ENCODE measurements at regions not wholly inside any gene's neighbourhood (a gene's known extent, or its start where the extent isn't known, plus 50 kb on each side); places are given as distances from the start of the nearest gene placed in this dataset.

- H3K4me3 Mint-ChIP-seq = no peak overlapping the region
- no peak overlapping the region for H3K27ac Mint-ChIP-seq
- H3K4me1 Mint-ChIP-seq = no peaks in the 10 kb centered on the region
- H3K9me3 Mint-ChIP-seq = no peaks in the 10 kb centered on the region
- peaks cover 15% of the 10 kb centered on the region for H3K27me3 Mint-ChIP-seq
- no peak for ATAC-seq (replicated peaks)
- no peaks in the 10 kb centered on the region for H3K36me3 Mint-ChIP-seq (ENCODE audit: low read depth)
Observed at GRCh38 chr2:611519-611918, 65.7 kb downstream of the TMEM18 start.

GRCh38 chr2:610491-610890, 66.7 kb downstream of the TMEM18 start:
- no peak overlapping the region for H3K4me3 Mint-ChIP-seq
- no peak overlapping the region for H3K27ac Mint-ChIP-seq
- no peaks in the 10 kb centered on the region for H3K9me3 Mint-ChIP-seq
- H3K36me3 Mint-ChIP-seq (ENCODE audit: low read depth) = no peaks in the 10 kb centered on the region
- ATAC-seq (replicated peaks) = no peak
- peaks cover 12% of the 10 kb centered on the region for H3K27me3 Mint-ChIP-seq
- H3K4me1 Mint-ChIP-seq = no peaks in the 10 kb centered on the region

DNA sequence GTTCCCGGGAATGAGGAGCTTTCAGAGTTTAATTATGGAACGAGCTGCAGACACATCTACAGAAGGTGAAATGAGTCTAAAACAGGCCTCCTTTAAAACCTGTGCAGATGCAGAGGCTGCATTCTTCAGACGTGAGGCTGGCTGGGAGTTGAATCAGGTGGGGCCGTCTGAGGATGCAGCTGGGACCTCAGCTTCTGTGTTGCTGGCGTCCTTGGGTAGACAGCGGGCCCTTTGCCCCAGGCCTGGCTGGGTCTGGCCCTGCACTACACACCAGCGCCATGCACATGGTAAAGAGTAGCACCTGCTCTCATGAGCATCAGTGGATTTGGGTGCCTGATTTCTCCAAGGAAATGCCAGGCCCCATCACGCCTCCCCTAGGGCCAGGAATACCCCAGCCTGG, 67.3 kb downstream of the TMEM18 start:
- H3K27ac Mint-ChIP-seq = no peak overlapping the region
- H3K4me3 Mint-ChIP-seq = no peak overlapping the region

GRCh38 chr2:609449-609848, 67.8 kb downstream of the TMEM18 start:
- H3K9me3 Mint-ChIP-seq = no peaks in the 10 kb centered on the region
- no peak overlapping the region for H3K27ac Mint-ChIP-seq
- ATAC-seq (replicated peaks) = no peak
- no peaks in the 10 kb centered on the region for H3K4me1 Mint-ChIP-seq
- peaks cover 9% of the 10 kb centered on the region for H3K27me3 Mint-ChIP-seq
- H3K36me3 Mint-ChIP-seq (ENCODE audit: low read depth) = no peaks in the 10 kb centered on the region
- no peak overlapping the region for H3K4me3 Mint-ChIP-seq

More for the DNA sequence above, 67.3 kb downstream of the TMEM18 start:
- no peaks in the 10 kb centered on the region for H3K4me1 Mint-ChIP-seq
- H3K9me3 Mint-ChIP-seq = no peaks in the 10 kb centered on the region
- no peak for ATAC-seq (replicated peaks)
- peaks cover 9% of the 10 kb centered on the region for H3K27me3 Mint-ChIP-seq
- no peaks in the 10 kb centered on the region for H3K36me3 Mint-ChIP-seq (ENCODE audit: low read depth)

DNA sequence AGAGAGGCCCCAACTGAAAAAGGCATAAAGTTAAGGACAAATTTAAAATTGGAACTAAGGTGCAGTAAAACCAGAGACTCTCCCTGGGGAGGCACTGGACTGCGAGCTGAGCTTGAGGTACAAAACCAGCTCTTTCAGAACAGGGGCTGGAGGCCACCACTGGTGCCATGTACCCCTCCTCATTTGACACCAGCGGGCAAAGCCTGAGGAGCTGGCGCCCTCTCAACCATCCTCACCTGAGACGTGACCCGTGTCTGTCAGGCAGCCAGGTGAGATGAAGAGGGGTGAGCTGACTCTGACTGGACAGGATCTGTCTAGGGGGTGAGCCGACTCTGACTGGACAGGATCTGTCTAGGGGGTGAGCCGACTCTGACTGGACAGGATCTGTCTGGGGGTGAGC, 68.5 kb downstream of the TMEM18 start:
- no peaks in the 10 kb centered on the region for H3K4me1 Mint-ChIP-seq
- no peaks in the 10 kb centered on the region for H3K36me3 Mint-ChIP-seq (ENCODE audit: low read depth)
- ATAC-seq (replicated peaks) = no peak
- H3K4me3 Mint-ChIP-seq = no peak overlapping the region
- H3K27ac Mint-ChIP-seq = no peak overlapping the region
- H3K9me3 Mint-ChIP-seq = no peaks in the 10 kb centered on the region
- peaks cover 9% of the 10 kb centered on the region for H3K27me3 Mint-ChIP-seq

GRCh38 chr2:608297-608696, 68.9 kb downstream of the TMEM18 start:
- ATAC-seq (replicated peaks) = no peak
- Mint-ChIP-seq H3K4me1 (no peaks in the 10 kb centered on the region), H3K9me3 (no peaks in the 10 kb centered on the region), H3K27ac (no peak overlapping the region), H3K36me3 (ENCODE audit: low read depth) (no peaks in the 10 kb centered on the region), H3K4me3 (no peak overlapping the region), H3K27me3 (peaks cover 9% of the 10 kb centered on the region)

DNA sequence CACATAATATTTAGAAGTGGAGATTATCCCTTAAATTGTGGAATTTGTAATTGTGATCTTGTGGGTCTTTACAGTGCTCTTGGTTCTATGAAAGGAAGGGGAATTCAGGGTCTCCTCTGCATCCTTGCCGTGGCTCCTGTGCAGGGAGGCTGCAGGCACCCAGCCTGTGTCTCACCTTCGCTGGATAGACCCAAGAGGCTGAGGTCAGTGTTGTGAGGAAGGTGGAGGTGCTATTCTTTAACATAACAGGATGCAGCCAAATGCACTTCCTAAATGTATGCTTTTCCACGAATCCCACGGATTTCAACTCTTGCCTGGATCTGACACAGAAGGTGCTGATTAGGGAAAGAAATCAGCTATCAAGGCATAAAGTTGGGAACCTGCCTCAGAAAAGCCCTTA, 69.5 kb downstream of the TMEM18 start:
- H3K4me1 Mint-ChIP-seq = no peaks in the 10 kb centered on the region
- ATAC-seq (replicated peaks) = no peak
- H3K27me3 Mint-ChIP-seq = peaks cover 9% of the 10 kb centered on the region
- no peaks in the 10 kb centered on the region for H3K36me3 Mint-ChIP-seq (ENCODE audit: low read depth)
- no peak overlapping the region for H3K4me3 Mint-ChIP-seq
- H3K9me3 Mint-ChIP-seq = no peaks in the 10 kb centered on the region
- no peak overlapping the region for H3K27ac Mint-ChIP-seq

DNA sequence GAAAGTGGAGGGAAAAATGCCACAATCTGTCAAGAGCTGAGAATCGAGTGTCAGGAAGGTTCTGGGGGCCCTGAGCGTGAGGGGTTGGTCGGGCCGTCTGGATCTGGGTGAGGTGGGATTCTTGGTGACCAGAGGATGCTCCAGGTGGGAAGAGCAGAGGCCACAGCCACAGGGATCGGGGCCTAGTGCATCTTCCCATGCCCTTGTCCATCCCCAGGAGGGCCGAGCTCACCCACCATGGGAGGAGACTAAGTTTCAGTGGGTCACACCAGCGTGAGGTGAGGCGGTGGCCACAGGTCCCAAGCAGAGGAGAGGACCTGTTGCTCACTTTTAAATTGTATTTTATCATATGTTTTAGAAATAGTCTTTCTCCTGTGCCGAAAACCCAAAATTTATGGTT, 70.0 kb downstream of the TMEM18 start:
- no peak for ATAC-seq (replicated peaks)
- no peaks in the 10 kb centered on the region for H3K4me1 Mint-ChIP-seq
- H3K27me3 Mint-ChIP-seq = peaks cover 8% of the 10 kb centered on the region
- no peaks in the 10 kb centered on the region for H3K9me3 Mint-ChIP-seq
- H3K36me3 Mint-ChIP-seq (ENCODE audit: low read depth) = no peaks in the 10 kb centered on the region
- H3K4me3 Mint-ChIP-seq = no peak overlapping the region
- no peak overlapping the region for H3K27ac Mint-ChIP-seq

DNA sequence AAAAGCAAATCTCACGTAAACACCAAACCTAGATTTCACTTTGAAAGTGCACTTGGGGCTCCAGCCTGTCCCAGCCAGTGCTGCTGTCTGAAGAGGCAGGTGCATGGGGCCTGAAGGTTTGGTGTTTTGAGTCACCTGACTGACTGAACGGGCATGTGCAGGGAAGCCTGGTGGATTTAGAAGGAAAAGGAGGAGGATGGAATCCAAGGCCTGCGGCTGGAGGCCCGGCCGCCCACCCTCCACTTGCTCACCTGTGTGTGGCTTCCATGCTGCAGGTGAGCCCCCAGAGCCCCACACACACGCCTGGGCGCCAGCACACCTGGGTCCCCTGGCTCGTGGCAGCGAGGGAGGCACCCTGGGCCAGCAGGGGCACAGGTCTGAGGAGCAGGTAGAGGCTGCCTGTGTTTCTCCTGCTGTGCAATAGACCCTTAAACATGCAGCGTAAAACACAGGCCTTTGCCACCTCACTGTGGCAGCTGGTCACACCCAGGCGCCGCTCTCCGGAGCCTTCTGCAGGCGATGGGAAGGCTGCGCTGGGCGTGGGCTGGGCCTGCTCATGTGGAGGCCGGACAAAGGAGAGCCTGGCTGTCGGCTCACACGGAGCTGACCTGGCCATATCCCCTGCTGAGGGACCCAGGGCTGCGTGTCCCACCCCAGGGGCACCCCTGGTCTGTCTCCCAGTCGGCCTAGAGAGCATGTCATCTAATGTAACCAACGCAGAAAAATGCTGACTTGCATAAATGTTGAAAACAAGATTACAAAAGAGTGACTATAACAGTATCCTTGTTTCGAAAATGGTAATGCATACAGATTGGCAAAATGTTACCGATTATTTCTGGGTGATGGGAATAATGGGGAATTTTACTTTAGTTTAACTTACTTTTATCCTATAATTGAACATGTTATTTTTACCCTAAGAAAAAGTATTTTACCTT, 71.3 kb downstream of the TMEM18 start:
- H3K36me3 Mint-ChIP-seq (ENCODE audit: low read depth) = no peaks in the 10 kb centered on the region
- H3K9me3 Mint-ChIP-seq = no peaks in the 10 kb centered on the region
- no peak overlapping the region for H3K27ac Mint-ChIP-seq
- no peak for ATAC-seq (replicated peaks)
- peaks cover 4% of the 10 kb centered on the region for H3K27me3 Mint-ChIP-seq
- no peaks in the 10 kb centered on the region for H3K4me1 Mint-ChIP-seq
- no peak overlapping the region for H3K4me3 Mint-ChIP-seq

- H3K4me1 Mint-ChIP-seq = no peaks in the 10 kb centered on the region
- no peak overlapping the region for H3K4me3 Mint-ChIP-seq
- no peaks in the 10 kb centered on the region for H3K36me3 Mint-ChIP-seq (ENCODE audit: low read depth)
- H3K27ac Mint-ChIP-seq = no peak overlapping the region
- H3K27me3 Mint-ChIP-seq = peaks cover 4% of the 10 kb centered on the region
- no peaks in the 10 kb centered on the region for H3K9me3 Mint-ChIP-seq
- no peak for ATAC-seq (replicated peaks)
Observed at GRCh38 chr2:604854-605524, 72.2 kb downstream of the TMEM18 start.

GRCh38 chr2:604385-604784, 72.8 kb downstream of the TMEM18 start:
- no peaks in the 10 kb centered on the region for H3K4me1 Mint-ChIP-seq
- peaks cover 4% of the 10 kb centered on the region for H3K27me3 Mint-ChIP-seq
- no peak overlapping the region for H3K4me3 Mint-ChIP-seq
- H3K36me3 Mint-ChIP-seq (ENCODE audit: low read depth) = no peaks in the 10 kb centered on the region
- H3K27ac Mint-ChIP-seq = no peak overlapping the region
- H3K9me3 Mint-ChIP-seq = no peaks in the 10 kb centered on the region
- no peak for ATAC-seq (replicated peaks)

- H3K9me3 Mint-ChIP-seq = no peaks in the 10 kb centered on the region
- H3K27me3 Mint-ChIP-seq = peaks cover 4% of the 10 kb centered on the region
- no peak overlapping the region for H3K27ac Mint-ChIP-seq
- H3K36me3 Mint-ChIP-seq (ENCODE audit: low read depth) = no peaks in the 10 kb centered on the region
- H3K4me3 Mint-ChIP-seq = no peak overlapping the region
- no peak for ATAC-seq (replicated peaks)
- no peaks in the 10 kb centered on the region for H3K4me1 Mint-ChIP-seq
Observed at GRCh38 chr2:603869-604268, 73.3 kb downstream of the TMEM18 start.

DNA sequence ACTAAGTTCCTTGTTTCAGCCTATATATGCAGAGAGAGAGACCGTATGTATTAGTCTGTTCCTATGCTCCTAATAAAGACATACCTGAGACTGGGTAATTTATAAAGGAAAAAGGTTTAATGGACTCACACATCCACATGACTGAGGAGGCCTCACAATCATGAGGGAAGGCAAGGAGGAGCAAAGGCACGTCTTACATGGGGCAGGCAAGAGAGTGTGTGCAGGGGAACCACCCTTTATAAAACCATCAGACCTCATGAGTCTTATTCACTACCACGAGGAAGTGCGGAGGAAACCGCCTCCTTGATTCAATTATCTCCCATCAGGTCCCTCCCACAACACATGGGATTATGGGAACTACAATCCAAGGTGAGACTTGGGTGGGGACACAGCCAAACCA, 73.8 kb downstream of the TMEM18 start:
- no peaks in the 10 kb centered on the region for H3K4me1 Mint-ChIP-seq
- H3K9me3 Mint-ChIP-seq = no peaks in the 10 kb centered on the region
- peak; percentile 57 for ATAC-seq (replicated peaks)
- no peak overlapping the region for H3K4me3 Mint-ChIP-seq
- peaks cover 4% of the 10 kb centered on the region for H3K27me3 Mint-ChIP-seq
- H3K36me3 Mint-ChIP-seq (ENCODE audit: low read depth) = no peaks in the 10 kb centered on the region
- H3K27ac Mint-ChIP-seq = no peak overlapping the region

DNA sequence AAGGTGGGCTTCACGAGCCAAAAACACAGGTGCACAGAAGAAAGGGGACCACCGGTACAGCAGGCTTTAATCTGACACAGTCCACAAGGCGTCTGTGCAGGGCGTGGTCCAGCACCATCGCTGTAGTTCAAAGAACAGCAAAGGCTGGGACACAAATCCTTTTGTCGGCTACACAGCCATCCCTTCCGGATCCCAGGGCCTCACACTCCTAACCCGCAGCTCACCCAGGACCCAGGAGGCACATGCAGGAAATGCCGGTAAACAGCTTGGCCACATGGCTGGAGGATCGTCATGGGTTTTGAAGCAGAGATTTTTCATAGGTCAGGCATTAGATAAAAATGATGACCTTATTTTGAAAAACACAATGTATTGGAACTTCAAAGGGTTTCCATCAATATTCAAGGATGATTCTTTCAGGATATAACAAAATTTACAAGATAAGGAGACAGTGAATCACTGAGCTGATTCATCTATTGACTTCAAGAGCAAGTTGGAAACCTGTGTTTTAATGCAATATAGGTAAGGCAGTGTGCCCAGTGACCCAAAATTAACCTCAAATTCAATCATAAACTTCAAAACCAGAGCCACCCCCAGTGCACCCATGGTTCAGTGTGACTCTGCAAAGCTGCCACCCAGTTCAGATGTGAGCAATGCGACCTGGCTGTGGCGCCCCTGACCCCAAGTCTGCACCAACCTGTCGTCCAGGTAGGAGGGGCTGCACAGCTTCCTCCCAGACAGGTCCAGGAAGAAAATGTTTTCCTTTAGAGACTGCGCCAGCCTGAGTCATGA, 74.4 kb downstream of the TMEM18 start:
- Mint-ChIP-seq H3K9me3 (no peaks in the 10 kb centered on the region), H3K4me1 (no peaks in the 10 kb centered on the region), H3K4me3 (no peak overlapping the region), H3K36me3 (ENCODE audit: low read depth) (no peaks in the 10 kb centered on the region), H3K27me3 (peaks cover 4% of the 10 kb centered on the region), H3K27ac (no peak overlapping the region)
- ATAC-seq (replicated peaks) = peak; percentile 74
